ENCODE measurements at regions not wholly inside any gene's neighbourhood (a gene's known extent, or its start where the extent isn't known, plus 50 kb on each side); places are given as distances from the start of the nearest gene placed in this dataset.

GRCh38 chr12:97275728-97276590 lies 186.6 kb upstream of the RMST start:
- no TSS peak for BruUV-seq (replicated peaks)
- no peaks in the 10 kb centered on the region for H3K79me2 ChIP-seq (ENCODE audit: low read depth)
- H3K4me1 ChIP-seq (replicated peaks; ENCODE audit: insufficient read depth): no peaks in the 10 kb centered on the region
- no peak overlapping the region for H2AFZ ChIP-seq
- intact Hi-C loops (cut with micrococcal nuclease; ENCODE audit: unreplicated experiment): no loop called here
- H3F3A ChIP-seq (ENCODE audit: insufficient read depth, low read depth): no peaks in the 10 kb centered on the region
- ChIA-PET POLR2A (ENCODE audit: unreplicated experiment) (no interaction called here), CTCF (no interaction called here)
- no peak overlapping the region for H3K27ac ChIP-seq
- H3K9me2 ChIP-seq (ENCODE audit: insufficient read depth): no peaks in the 10 kb centered on the region
- H3K4me3 ChIP-seq: no peak overlapping the region
- no peaks in the 10 kb centered on the region for H3K36me3 ChIP-seq (ENCODE audit: low read depth)
- DNase-seq: no peak
- H3K27me3 ChIP-seq (ENCODE audit: insufficient read depth, low read depth): peaks cover 16% of the 10 kb centered on the region
- TF ChIP-seq CTCF (conservative IDR thresholded peaks at IDR 0.05): no peak
- no peak for TF ChIP-seq EZH2 (IDR thresholded peaks at IDR 0.05; ENCODE audit: low read depth)
- H4K20me1 ChIP-seq (ENCODE audit: insufficient read depth): no peaks in the 10 kb centered on the region
- no peaks in the 10 kb centered on the region for H3K9me3 ChIP-seq (ENCODE audit: insufficient read depth, low read depth)
- H3K4me2 ChIP-seq: no peak overlapping the region

GRCh38 chr12:97276661-97277429 lies 185.8 kb upstream of the RMST start:
- no peak overlapping the region for H3K4me2 ChIP-seq
- no TSS peak for BruUV-seq (replicated peaks)
- TF ChIP-seq EZH2 (IDR thresholded peaks at IDR 0.05; ENCODE audit: low read depth): no peak
- no peak for TF ChIP-seq CTCF (conservative IDR thresholded peaks at IDR 0.05)
- no peaks in the 10 kb centered on the region for H3K4me1 ChIP-seq (replicated peaks; ENCODE audit: insufficient read depth)
- H3K27me3 ChIP-seq (ENCODE audit: insufficient read depth, low read depth): peaks cover 16% of the 10 kb centered on the region
- H3K27ac ChIP-seq: no peak overlapping the region
- H3K36me3 ChIP-seq (ENCODE audit: low read depth): no peaks in the 10 kb centered on the region
- POLR2A ChIA-PET (ENCODE audit: unreplicated experiment): no interaction called here
- no peaks in the 10 kb centered on the region for H3K9me3 ChIP-seq (ENCODE audit: insufficient read depth, low read depth)
- no peaks in the 10 kb centered on the region for H3F3A ChIP-seq (ENCODE audit: insufficient read depth, low read depth)
- H3K4me3 ChIP-seq: no peak overlapping the region
- no peaks in the 10 kb centered on the region for H3K79me2 ChIP-seq (ENCODE audit: low read depth)
- CTCF ChIA-PET: no interaction called here
- H3K9me2 ChIP-seq (ENCODE audit: insufficient read depth): no peaks in the 10 kb centered on the region
- intact Hi-C loops (cut with micrococcal nuclease; ENCODE audit: unreplicated experiment): no loop called here
- no peak overlapping the region for H2AFZ ChIP-seq
- DNase-seq: no peak
- no peaks in the 10 kb centered on the region for H4K20me1 ChIP-seq (ENCODE audit: insufficient read depth)

GRCh38 chr12:97283297-97283696 lies 179.3 kb upstream of the RMST start:
- BruUV-seq (replicated peaks): no TSS peak
- CTCF ChIA-PET: interaction anchor here (0.6 kb wide), 1 partner anchor 23 kb away, joined by 3 read pairs; no protein-coding TSS in a partner anchor
- H4K20me1 ChIP-seq (ENCODE audit: insufficient read depth): no peaks in the 10 kb centered on the region
- POLR2A ChIA-PET (ENCODE audit: unreplicated experiment): no interaction called here
- no peak for TF ChIP-seq EZH2 (IDR thresholded peaks at IDR 0.05; ENCODE audit: low read depth)
- TF ChIP-seq CTCF (conservative IDR thresholded peaks at IDR 0.05): peak; percentile 38; the same call in 1 of the 2 replicates
- no peak for DNase-seq
- H3K27me3 ChIP-seq (ENCODE audit: insufficient read depth, low read depth): no peaks in the 10 kb centered on the region
- no peaks in the 10 kb centered on the region for H3K9me3 ChIP-seq (ENCODE audit: insufficient read depth, low read depth)
- H3K79me2 ChIP-seq (ENCODE audit: low read depth): no peaks in the 10 kb centered on the region
- H3K4me2 ChIP-seq: no peak overlapping the region
- intact Hi-C loops (cut with micrococcal nuclease; ENCODE audit: unreplicated experiment): no loop called here
- no peaks in the 10 kb centered on the region for H3K4me1 ChIP-seq (replicated peaks; ENCODE audit: insufficient read depth)
- H3K27ac ChIP-seq: no peak overlapping the region
- no peaks in the 10 kb centered on the region for H3F3A ChIP-seq (ENCODE audit: insufficient read depth, low read depth)
- H2AFZ ChIP-seq: no peak overlapping the region
- H3K9me2 ChIP-seq (ENCODE audit: insufficient read depth): no peaks in the 10 kb centered on the region; the same call in 1 of the 2 replicates
- no peaks in the 10 kb centered on the region for H3K36me3 ChIP-seq (ENCODE audit: low read depth)
- H3K4me3 ChIP-seq: no peak overlapping the region
